MCF 10A (cell line): ENCODE measurements at regions not wholly inside any gene's neighbourhood (a gene's known extent, or its start where the extent isn't known, plus 50 kb on each side); places are given as distances from the start of the nearest gene placed in this dataset.

Experiments used
- BruUV-seq: library from RNA; stranded (reverse); fragments of 400-500 nt; replicated peaks from 2 replicates; lab custom pipeline; 2021; lab: Mats Ljungman, UMichigan
- CTCF ChIA-PET: fragments of 300-600 bp; sonication (Branson Sonifier 250); formaldehyde crosslinking; extraction: SDS; loops from one replicate; lab custom pipeline; 2021; ENCODE audit warnings: antibody characterized with exemption, inconsistent platforms; lab: Yijun Ruan, JAX
- POLR2A ChIA-PET: fragments of 300-600, 350-650 bp; sonication (Branson Sonifier 250); formaldehyde crosslinking; extraction: SDS; loops from one replicate; lab custom pipeline; 2020; ENCODE audit warnings: antibody characterized with exemption, inconsistent platforms; lab: Yijun Ruan, JAX
- DNase-seq: peaks from one replicate; pipeline ENCODE4 v3.0.0-alpha.2; 2018; ENCODE audit not compliant: unreplicated experiment
- H3K27ac Mint-ChIP-seq: one replicate; pipeline ENCODE4 v1.8.0; 2022; ENCODE audit warnings: mild to moderate bottlenecking, low read depth, mixed read lengths; ENCODE audit not compliant: unreplicated experiment
- H3K27me3 Mint-ChIP-seq: one replicate; pipeline ENCODE4 v1.8.0; 2022; ENCODE audit warnings: mixed read lengths; ENCODE audit not compliant: insufficient read depth, unreplicated experiment
- H3K36me3 Mint-ChIP-seq: one replicate; pipeline ENCODE4 v1.8.0; 2022; ENCODE audit warnings: mild to moderate bottlenecking, moderate library complexity, mixed read lengths; ENCODE audit not compliant: insufficient read depth, unreplicated experiment
- H3K4me1 Mint-ChIP-seq: one replicate; pipeline ENCODE4 v1.8.0; 2022; ENCODE audit warnings: mixed read lengths; ENCODE audit not compliant: insufficient read depth, unreplicated experiment
- H3K4me3 Mint-ChIP-seq: one replicate; pipeline ENCODE4 v1.8.0; 2022; ENCODE audit warnings: mild to moderate bottlenecking, moderate library complexity, mixed read lengths; ENCODE audit not compliant: unreplicated experiment
- H3K9me3 Mint-ChIP-seq: one replicate; pipeline ENCODE4 v1.8.0; 2022; ENCODE audit warnings: mixed read lengths; ENCODE audit not compliant: unreplicated experiment
- CTCF ChIP-seq: fragments of 200-600 bp; IDR thresholded peaks from one replicate; pipeline ENCODE4 v1.8.0; 2022; ENCODE audit warnings: antibody characterized with exemption, mild to moderate bottlenecking; ENCODE audit not compliant: unreplicated experiment
- intact Hi-C: fragments of 100-400 bp; cut with micrococcal nuclease; formaldehyde crosslinking; loops from 2 replicates; pipeline ENCODE4 v1.14.1; 2022

DNA sequence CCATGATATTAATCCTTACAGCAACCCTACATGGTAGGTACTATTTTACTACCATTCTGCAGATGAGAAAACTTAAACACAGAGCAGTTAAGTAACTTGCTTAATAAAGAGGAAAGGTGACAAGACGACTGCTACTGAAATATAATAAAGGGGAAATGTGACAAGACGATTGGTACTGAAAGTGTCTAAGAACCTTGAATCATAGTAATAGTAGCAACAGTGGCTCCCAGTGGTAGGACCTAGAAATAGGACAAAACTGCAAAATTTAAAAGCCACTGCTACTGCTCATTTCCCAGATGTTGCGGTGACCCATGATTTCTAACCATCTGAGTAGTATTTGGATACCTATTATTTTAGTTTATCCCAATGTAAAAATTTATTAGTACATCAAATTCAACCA lies 89.5 kb downstream of the TASL start:
- no peak overlapping the region for H3K27ac Mint-ChIP-seq
- BruUV-seq = no TSS peak
- POLR2A ChIA-PET = no interaction called here
- CTCF ChIA-PET = interaction anchor here (1.0 kb wide), 1 partner anchor 216 kb away, joined by 3 read pairs; no protein-coding TSS in a partner anchor
- DNase-seq = peak; percentile 21
- no peak overlapping the region for H3K4me3 Mint-ChIP-seq
- peaks cover 5% of the 10 kb centered on the region for H3K27me3 Mint-ChIP-seq
- intact Hi-C loops = loop anchor here (1.0 to 5.0 kb wide), 2 partner anchors 213 to 346 kb away; no protein-coding TSS in a partner anchor
- H3K36me3 Mint-ChIP-seq = no peaks in the 10 kb centered on the region
- no peaks in the 10 kb centered on the region for H3K9me3 Mint-ChIP-seq
- H3K4me1 Mint-ChIP-seq = no peaks in the 10 kb centered on the region
- no peak for TF ChIP-seq CTCF

GRCh38 chrX:30483996-30484395 lies 93.6 kb downstream of the TASL start:
- DNase-seq = no peak
- no TSS peak for BruUV-seq
- Mint-ChIP-seq H3K4me1 (no peaks in the 10 kb centered on the region), H3K27me3 (peaks cover 27% of the 10 kb centered on the region), H3K27ac (no peak overlapping the region), H3K9me3 (no peaks in the 10 kb centered on the region), H3K36me3 (no peaks in the 10 kb centered on the region), H3K4me3 (no peak overlapping the region)
- ChIA-PET POLR2A (no interaction called here), CTCF (interaction anchor here (0.7 to 2.1 kb wide), 3 partner anchors 182 to 1046 kb away, joined by 3 to 5 read pairs (median 4); no protein-coding TSS in a partner anchor)
- TF ChIP-seq CTCF = no peak
- intact Hi-C loops = no loop called here

GRCh38 chrX:30468471-30468870 lies 109.1 kb downstream of the TASL start:
- ChIA-PET CTCF (interaction anchor here (1.2 kb wide), 1 partner anchor 188 kb away, joined by 3 read pairs; no protein-coding TSS in a partner anchor), POLR2A (no interaction called here)
- Mint-ChIP-seq H3K4me3 (no peak overlapping the region), H3K9me3 (peaks cover 4% of the 10 kb centered on the region), H3K4me1 (no peaks in the 10 kb centered on the region), H3K27ac (no peak overlapping the region), H3K36me3 (no peaks in the 10 kb centered on the region), H3K27me3 (no peaks in the 10 kb centered on the region)
- DNase-seq = no peak
- TF ChIP-seq CTCF = no peak
- no TSS peak for BruUV-seq
- intact Hi-C loops = no loop called here
